ENCODE measurements at regions not wholly inside any gene's neighbourhood (a gene's known extent, or its start where the extent isn't known, plus 50 kb on each side); places are given as distances from the start of the nearest gene placed in this dataset.
"Not testable (repeated sequence)": the region's sequence is repeated elsewhere in the genome, so short reads cannot be mapped to it uniquely, and the experiment has no call there.

DNA sequence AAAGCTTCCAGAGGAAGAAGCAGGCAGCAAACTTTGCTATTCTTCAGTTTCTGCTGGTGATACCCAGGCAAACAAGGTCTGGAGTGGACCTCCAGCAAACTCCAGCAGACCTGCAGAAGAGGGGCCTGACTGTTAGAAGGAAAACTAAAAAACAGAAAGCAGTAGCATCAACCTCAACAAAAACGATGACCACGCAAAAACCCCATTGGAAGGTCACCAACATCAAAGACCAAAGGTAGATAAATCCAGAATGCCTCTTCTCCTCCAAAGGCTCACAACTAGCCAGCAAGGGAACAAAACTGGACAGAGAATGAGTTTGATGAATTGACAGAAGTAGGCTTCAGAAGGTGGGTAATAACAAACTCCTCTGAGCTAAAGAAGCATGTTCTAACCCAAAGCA is 127.1 kb downstream of the SLITRK1 start:
- not testable (repeated sequence) for H3K27ac Mint-ChIP-seq; ATAC-seq (replicated peaks); H3K27me3 Mint-ChIP-seq; H3K36me3 Mint-ChIP-seq (ENCODE audit: low read depth); H3K4me1 Mint-ChIP-seq; H3K4me3 Mint-ChIP-seq
- H3K9me3 Mint-ChIP-seq, result peaks cover 14% of the 10 kb centered on the region

DNA sequence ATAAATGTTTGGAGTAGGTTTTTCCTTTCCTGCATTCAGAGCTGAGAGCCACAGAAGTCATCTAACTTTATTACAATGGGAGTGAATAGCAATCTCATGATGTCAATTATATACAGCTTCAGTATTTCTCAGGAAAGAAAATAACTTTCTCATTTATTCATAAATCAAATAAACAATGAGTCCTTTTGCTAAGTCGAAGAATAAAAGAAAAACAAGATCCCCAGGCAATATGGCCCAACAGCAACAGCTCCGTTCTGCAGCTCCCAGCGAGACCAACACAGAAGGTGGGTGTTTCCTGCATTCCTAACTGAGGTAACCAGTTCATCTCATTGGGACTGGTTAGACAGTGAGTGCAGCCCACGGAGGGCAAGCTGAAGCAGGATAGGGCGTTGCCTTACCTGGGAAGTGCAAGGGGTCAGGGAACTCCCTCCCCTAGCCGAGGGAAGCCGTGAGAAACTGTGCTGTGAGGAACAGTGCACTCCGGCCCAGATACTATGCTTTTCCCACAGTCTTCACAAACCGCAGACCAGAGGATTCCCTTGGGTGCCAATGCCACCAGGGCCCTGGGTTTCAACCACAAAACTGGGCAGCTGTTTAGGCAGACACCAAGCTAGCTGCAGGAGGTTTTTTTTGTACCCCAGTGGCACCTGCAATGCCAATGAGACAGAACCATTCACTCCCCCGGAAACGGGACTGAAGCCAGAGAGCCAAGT is 128.2 kb downstream of the SLITRK1 start:
- no peaks in the 10 kb centered on the region for H3K27me3 Mint-ChIP-seq
- no peak overlapping the region for H3K27ac Mint-ChIP-seq
- peaks cover 14% of the 10 kb centered on the region for H3K9me3 Mint-ChIP-seq
- no peaks in the 10 kb centered on the region for H3K4me1 Mint-ChIP-seq
- H3K4me3 Mint-ChIP-seq, result no peak overlapping the region
- no peak for ATAC-seq (replicated peaks)
- H3K36me3 Mint-ChIP-seq (ENCODE audit: low read depth), result no peaks in the 10 kb centered on the region

DNA sequence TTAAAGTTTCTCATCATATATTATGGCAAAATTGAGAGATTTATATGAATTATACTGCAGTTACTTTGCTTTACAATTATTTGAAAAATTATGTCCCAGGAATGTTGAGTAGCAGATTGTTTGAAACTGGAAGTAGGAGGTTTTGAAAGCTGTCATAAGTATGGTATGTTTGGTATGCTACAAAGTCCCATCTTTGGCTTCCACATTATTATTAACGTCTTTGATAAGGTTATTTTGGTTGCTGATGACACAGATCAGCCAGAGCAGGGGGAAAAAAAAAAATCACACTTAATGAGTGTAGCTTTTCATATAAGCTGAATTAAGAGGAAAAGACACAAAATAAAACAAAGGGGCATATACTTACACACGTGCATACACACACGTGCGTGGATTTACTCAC is 130.1 kb downstream of the SLITRK1 start:
- Mint-ChIP-seq H3K36me3 (ENCODE audit: low read depth) (no peaks in the 10 kb centered on the region), H3K27ac (no peak overlapping the region), H3K4me3 (no peak overlapping the region), H3K9me3 (peaks cover 14% of the 10 kb centered on the region), H3K27me3 (no peaks in the 10 kb centered on the region), H3K4me1 (no peaks in the 10 kb centered on the region)
- no peak for ATAC-seq (replicated peaks)

DNA sequence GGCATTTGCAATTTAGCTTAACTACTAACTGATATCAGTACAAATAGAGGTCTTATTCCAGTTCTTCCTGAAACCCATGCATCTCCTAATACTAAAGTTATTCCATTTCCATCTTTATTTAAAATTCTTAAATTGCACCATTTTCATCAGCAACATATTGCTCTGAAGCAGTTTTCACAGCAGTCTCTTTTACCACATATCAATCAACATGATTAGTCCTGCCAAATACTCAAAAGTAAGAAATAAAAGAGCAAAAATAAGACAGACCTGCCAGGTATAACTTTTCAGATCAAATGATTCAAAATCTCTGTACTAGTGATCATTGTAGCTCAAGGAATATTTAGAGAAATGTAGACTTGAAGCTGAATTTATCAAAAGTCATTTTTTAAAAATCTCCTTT is 141.7 kb downstream of the SLITRK1 start:
- ATAC-seq (replicated peaks), result no peak
- H3K27me3 Mint-ChIP-seq, result no peaks in the 10 kb centered on the region
- no peaks in the 10 kb centered on the region for H3K36me3 Mint-ChIP-seq (ENCODE audit: low read depth)
- H3K27ac Mint-ChIP-seq, result no peak overlapping the region
- H3K9me3 Mint-ChIP-seq, result no peaks in the 10 kb centered on the region
- no peaks in the 10 kb centered on the region for H3K4me1 Mint-ChIP-seq
- H3K4me3 Mint-ChIP-seq, result no peak overlapping the region

DNA sequence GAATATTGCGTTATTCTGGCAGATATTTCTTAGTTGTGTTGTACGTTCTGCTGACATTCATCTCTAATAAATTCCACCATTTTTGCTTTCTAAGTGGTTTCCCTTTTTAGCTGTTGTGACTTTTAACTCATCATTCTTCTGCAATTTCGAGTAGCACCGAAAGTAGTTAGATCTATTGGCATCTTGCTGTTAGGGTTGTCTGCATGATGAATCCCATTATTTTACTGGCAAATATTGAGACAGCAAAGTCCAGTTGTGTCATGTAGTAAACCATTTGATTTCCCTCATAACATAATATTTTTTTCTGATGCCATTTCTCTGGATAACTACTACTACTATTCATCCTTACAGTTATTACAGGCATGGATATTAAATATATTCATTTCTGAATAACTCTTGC is 143.9 kb downstream of the SLITRK1 start:
- Mint-ChIP-seq H3K36me3 (ENCODE audit: low read depth) (no peaks in the 10 kb centered on the region), H3K9me3 (no peaks in the 10 kb centered on the region), H3K4me1 (no peaks in the 10 kb centered on the region), H3K27ac (no peak overlapping the region), H3K27me3 (no peaks in the 10 kb centered on the region), H3K4me3 (no peak overlapping the region)
- no peak for ATAC-seq (replicated peaks)

DNA sequence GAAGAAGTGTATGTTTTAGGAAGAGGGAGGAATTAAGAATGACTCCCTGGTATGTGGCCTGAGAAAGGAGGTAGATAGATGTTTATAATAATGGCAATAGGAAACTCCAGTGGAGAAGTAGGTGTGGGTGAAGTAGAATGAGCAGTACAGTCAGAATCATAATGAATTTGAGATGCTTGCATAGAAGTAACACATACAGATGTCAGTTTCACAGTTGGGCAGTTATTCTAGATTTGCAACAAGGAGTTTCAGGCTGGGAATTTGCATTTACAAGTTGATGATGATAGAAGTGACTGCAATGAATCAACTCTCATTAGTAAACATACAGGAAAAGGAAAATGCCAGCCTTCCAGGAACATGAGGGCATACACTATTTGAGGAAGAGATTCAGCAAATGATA is 149.0 kb downstream of the SLITRK1 start:
- no peaks in the 10 kb centered on the region for H3K36me3 Mint-ChIP-seq (ENCODE audit: low read depth)
- ATAC-seq (replicated peaks), result peak; percentile 23
- H3K4me3 Mint-ChIP-seq, result no peak overlapping the region
- H3K9me3 Mint-ChIP-seq, result no peaks in the 10 kb centered on the region
- H3K4me1 Mint-ChIP-seq, result no peaks in the 10 kb centered on the region
- H3K27ac Mint-ChIP-seq, result no peak overlapping the region
- H3K27me3 Mint-ChIP-seq, result no peaks in the 10 kb centered on the region

DNA sequence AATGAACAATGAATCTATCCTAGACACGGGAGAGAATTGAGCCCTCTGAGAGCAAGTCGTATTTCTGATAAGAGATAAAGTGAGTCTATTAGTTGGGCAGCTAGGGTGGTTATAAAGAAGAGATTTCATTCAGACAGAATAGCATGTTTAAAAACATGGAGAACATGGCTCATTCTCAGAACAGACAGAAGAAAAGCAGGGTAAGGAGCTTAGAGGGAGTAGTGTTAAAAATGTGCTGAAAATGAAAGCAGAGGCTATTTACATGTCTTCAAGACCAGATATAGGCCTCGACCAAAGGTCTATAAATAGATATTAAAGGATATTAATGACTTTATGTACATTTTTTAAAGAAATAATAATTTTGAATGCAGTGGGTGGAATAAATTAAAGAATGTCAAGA is 149.5 kb downstream of the SLITRK1 start:
- Mint-ChIP-seq H3K9me3 (no peaks in the 10 kb centered on the region), H3K27me3 (no peaks in the 10 kb centered on the region), H3K4me1 (no peaks in the 10 kb centered on the region), H3K27ac (no peak overlapping the region), H3K4me3 (no peak overlapping the region), H3K36me3 (ENCODE audit: low read depth) (no peaks in the 10 kb centered on the region)
- ATAC-seq (replicated peaks), result no peak

DNA sequence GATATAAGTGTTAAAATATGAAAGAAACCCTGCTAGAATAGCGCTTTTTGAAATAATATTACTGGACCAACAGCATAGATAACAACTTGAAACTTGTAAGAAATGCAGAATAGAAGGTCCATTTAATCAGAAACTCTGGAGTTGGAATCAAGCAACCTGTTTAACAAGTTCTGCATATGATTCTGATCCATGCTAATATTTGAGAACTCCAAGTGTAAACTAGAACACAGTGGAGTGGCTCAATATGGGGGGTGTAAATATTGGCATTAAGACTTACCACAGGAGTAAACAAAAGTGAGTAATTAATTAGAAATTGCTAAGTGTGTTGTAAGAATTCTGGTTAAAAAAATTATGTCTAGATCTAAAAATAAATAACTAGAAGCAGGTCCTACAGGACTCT is 151.2 kb downstream of the SLITRK1 start:
- no peak overlapping the region for H3K27ac Mint-ChIP-seq
- H3K4me3 Mint-ChIP-seq, result no peak overlapping the region
- ATAC-seq (replicated peaks), result no peak
- no peaks in the 10 kb centered on the region for H3K36me3 Mint-ChIP-seq (ENCODE audit: low read depth)
- H3K9me3 Mint-ChIP-seq, result no peaks in the 10 kb centered on the region
- H3K27me3 Mint-ChIP-seq, result no peaks in the 10 kb centered on the region
- no peaks in the 10 kb centered on the region for H3K4me1 Mint-ChIP-seq

DNA sequence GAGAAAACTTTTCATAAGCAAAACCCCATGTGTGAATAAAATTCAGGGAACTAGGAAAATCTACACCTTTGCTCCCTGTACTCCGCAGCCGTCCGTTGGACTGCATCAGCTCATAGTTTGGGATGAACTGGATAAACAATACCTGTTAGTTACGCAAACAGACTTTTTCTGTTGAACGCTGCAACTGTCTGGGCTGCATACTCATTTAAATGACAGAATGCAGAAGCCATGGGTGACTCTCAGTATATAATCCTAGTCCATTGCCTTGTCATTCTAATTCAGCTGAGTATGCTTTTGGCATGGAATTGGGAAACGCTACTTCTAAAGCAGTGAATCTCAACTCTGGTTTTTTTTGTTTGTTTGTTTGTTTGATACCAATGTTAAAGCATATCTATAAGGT is 151.6 kb downstream of the SLITRK1 start:
- Mint-ChIP-seq H3K27me3 (no peaks in the 10 kb centered on the region), H3K27ac (no peak overlapping the region), H3K36me3 (ENCODE audit: low read depth) (no peaks in the 10 kb centered on the region), H3K4me3 (no peak overlapping the region), H3K4me1 (no peaks in the 10 kb centered on the region), H3K9me3 (no peaks in the 10 kb centered on the region)
- no peak for ATAC-seq (replicated peaks)

DNA sequence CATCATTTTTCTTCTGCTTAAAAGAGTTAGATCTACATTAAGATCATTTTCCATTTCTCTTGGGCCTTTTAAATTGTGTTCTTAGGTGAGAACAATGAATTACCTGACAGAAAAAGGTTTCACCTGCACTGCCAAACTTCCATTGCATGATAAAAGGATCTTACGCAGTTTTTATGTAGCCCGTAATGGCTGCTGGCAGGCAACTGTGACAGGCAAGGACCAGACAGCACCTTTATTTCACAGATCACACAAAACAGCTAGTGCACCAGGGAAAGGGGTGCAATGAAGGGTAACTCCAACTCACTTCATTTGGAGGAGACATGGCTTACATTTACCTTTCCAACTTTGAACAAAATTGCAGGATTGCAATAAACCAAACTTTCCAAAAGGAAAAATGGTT is 159.8 kb downstream of the SLITRK1 start:
- Mint-ChIP-seq H3K9me3 (peaks cover 5% of the 10 kb centered on the region), H3K4me1 (no peaks in the 10 kb centered on the region), H3K27me3 (no peaks in the 10 kb centered on the region), H3K36me3 (ENCODE audit: low read depth) (no peaks in the 10 kb centered on the region), H3K4me3 (no peak overlapping the region), H3K27ac (no peak overlapping the region)
- ATAC-seq (replicated peaks), result no peak

DNA sequence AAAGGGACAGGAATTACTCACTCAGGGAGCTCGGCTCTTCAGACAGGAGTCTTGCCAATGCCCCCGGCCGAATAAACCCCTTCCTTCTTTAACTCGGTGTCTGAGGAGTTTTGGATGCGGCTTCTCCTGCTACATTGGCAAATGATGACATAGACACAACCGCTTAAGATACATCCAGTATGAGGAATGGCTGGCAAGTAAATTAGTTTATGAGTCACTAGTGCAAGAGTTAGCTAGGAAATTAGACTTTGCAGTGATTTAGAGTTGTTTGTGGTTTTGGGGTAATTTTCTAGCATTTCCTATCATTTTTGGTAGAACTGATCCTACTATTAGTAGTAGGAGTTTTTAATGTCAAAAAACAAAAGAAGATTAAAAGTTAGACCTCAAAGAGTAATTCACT is 166.2 kb downstream of the SLITRK1 start:
- no peaks in the 10 kb centered on the region for H3K27me3 Mint-ChIP-seq
- no peak overlapping the region for H3K27ac Mint-ChIP-seq
- peaks cover 5% of the 10 kb centered on the region for H3K9me3 Mint-ChIP-seq
- no peak for ATAC-seq (replicated peaks)
- no peaks in the 10 kb centered on the region for H3K4me1 Mint-ChIP-seq
- H3K4me3 Mint-ChIP-seq, result no peak overlapping the region
- no peaks in the 10 kb centered on the region for H3K36me3 Mint-ChIP-seq (ENCODE audit: low read depth)

DNA sequence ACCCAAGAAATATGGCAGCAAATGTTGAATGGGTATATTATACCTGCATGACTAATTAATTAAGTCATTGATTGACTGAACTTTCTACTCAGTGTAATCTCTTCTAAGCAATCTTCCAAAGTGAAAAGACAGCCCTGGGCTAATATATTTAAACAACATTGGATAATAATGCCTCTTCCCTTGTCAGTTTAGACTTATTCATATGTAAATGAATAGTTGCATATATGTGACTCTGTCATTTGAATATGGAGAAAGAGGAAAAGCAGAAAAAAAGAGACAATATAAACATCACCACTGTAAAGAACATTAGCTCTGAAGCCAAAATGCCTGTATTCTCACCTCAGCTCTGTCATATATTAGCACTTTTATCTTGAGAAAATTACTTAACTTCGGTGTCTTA is 168.0 kb downstream of the SLITRK1 start:
- Mint-ChIP-seq H3K4me1 (no peaks in the 10 kb centered on the region), H3K27ac (no peak overlapping the region), H3K9me3 (peaks cover 5% of the 10 kb centered on the region), H3K36me3 (ENCODE audit: low read depth) (no peaks in the 10 kb centered on the region), H3K4me3 (no peak overlapping the region), H3K27me3 (no peaks in the 10 kb centered on the region)
- no peak for ATAC-seq (replicated peaks)

DNA sequence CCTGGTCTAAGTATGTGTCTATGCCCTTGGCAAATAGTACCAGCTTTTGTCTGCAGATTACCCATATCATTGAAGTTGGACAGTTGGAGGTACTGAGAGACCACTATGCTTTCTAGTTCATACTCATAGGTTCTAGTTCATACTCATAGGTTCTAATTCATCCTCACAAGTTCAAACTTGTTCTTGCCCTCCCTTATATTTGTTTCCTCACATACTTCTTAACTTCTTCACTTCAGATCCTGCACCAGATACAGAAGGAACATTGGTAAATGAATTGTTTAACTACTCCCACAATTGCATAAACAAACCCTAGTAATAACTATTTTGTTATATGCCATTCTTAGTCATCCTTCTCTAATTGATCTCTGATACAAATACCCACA is 172.2 kb downstream of the SLITRK1 start:
- Mint-ChIP-seq H3K9me3 (no peaks in the 10 kb centered on the region), H3K4me3 (no peak overlapping the region), H3K4me1 (no peaks in the 10 kb centered on the region), H3K27ac (no peak overlapping the region), H3K27me3 (no peaks in the 10 kb centered on the region), H3K36me3 (ENCODE audit: low read depth) (no peaks in the 10 kb centered on the region)
- ATAC-seq (replicated peaks), result no peak

DNA sequence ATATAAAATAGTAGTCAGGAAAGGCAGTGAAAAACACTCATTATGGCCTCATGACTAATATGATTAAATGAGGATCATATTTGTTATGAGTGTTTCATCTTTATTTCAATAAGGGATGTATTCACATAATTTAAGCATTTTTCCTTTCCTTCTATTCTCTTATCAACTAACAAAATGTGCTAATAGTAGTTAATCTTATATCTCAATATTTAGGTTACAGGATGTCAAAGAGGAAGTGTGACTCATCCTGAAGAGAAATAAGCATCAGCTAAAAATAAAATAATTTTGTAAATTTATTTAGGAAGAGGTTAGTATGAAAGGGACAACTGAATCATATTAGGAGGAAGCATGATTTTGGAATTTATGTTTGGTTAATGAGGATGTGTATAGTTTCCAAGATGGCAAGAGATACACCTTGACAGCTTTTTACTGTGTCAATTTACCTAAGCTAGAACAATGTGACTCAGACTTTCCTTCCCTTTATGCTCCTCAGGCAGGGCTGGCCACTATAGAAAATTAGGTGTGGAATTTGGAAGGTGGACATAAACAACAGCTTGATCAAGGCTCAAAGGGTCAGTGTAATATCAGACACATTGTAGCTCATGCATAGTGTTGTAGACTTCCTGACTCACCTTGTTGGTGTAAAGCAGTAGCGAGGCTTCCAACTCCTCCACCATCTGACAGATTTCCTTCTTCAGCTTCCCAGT is 172.7 kb downstream of the SLITRK1 start:
- no peak for ATAC-seq (replicated peaks)
- Mint-ChIP-seq H3K9me3 (no peaks in the 10 kb centered on the region), H3K4me1 (no peaks in the 10 kb centered on the region), H3K4me3 (no peak overlapping the region), H3K27ac (no peak overlapping the region), H3K27me3 (no peaks in the 10 kb centered on the region), H3K36me3 (ENCODE audit: low read depth) (no peaks in the 10 kb centered on the region)

DNA sequence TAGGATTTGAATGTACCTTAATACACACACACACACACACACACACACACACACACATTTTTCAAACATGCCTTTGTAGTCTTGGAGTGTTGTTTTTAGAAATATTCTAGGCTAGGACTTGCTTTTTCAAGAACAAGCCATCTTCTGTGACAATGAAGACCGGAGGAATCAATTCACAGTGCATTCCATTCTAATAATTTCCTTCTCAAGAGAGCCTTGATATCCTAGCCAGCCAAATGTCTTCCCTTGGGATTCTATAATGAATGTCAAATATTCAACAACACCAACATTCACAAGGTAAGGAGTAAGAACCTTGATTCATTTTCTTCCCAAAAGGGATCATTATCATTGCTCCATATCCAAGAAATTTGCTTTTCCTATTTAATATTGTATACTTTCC is 180.3 kb downstream of the SLITRK1 start:
- no peak for ATAC-seq (replicated peaks)
- Mint-ChIP-seq H3K4me1 (no peaks in the 10 kb centered on the region), H3K27ac (no peak overlapping the region), H3K4me3 (no peak overlapping the region), H3K36me3 (ENCODE audit: low read depth) (no peaks in the 10 kb centered on the region), H3K9me3 (no peaks in the 10 kb centered on the region), H3K27me3 (no peaks in the 10 kb centered on the region)

All from activated T-helper 17 cell treated with anti-CD3 and anti-CD28 coated beads, Interleukin-2, amount 50 U/mL, for 72 hours (primary cell).